ENCODE measurements at regions not wholly inside any gene's neighbourhood (a gene's known extent, or its start where the extent isn't known, plus 50 kb on each side); places are given as distances from the start of the nearest gene placed in this dataset.

GRCh38 chr21:14687268-14687625 lies 141.1 kb upstream of the SAMSN1 start:
- Histone ChIP-seq H3K4me1 (ENCODE audit: control insufficient read depth, extremely low read depth, insufficient read depth, low read length) (no peaks in the 10 kb centered on the region), H3K79me2 (ENCODE audit: control insufficient read depth, insufficient read depth, low read length) (no peaks in the 10 kb centered on the region), H3K4me2 (ENCODE audit: control insufficient read depth, extremely low read depth, insufficient read depth, low read depth, low read length) (no peak overlapping the region), H4K20me1 (ENCODE audit: control insufficient read depth, extremely low read depth, insufficient read depth, low read length) (no peaks in the 10 kb centered on the region), H3K27me3 (ENCODE audit: control insufficient read depth, extremely low read depth, insufficient read depth, low read length) (no peaks in the 10 kb centered on the region), H3K9me3 (ENCODE audit: control insufficient read depth, low read depth, low read length) (no peaks in the 10 kb centered on the region), H3K9me1 (ENCODE audit: control insufficient read depth, extremely low read depth, insufficient read depth, low read length) (no peaks in the 10 kb centered on the region), H3K27ac (ENCODE audit: control insufficient read depth, insufficient read depth, low read length) (no peak overlapping the region), H2AFZ (ENCODE audit: control insufficient read depth, low read length) (no peak overlapping the region), H3K36me3 (ENCODE audit: control insufficient read depth in 2 of 2, extremely low read depth in 1 of 2, insufficient read depth in 2 of 2, low read length in 2 of 2) (no peaks in the 10 kb centered on the region), H3K4me3 (ENCODE audit: control insufficient read depth in 2 of 3, extremely low read depth in 1 of 3, insufficient read depth in 2 of 3, low read depth in 1 of 3, low read length in 3 of 3) (no peak overlapping the region), H3K9ac (ENCODE audit: control insufficient read depth, extremely low read depth, insufficient read depth, low read length) (no peak overlapping the region)
- DNase-seq (ENCODE audit: low read depth, low spot score), result no peak
- TF ChIP-seq EZH2 (IDR thresholded peaks at IDR 0.05; ENCODE audit: low read length) (no peak), CTCF (optimal IDR thresholded peaks at IDR 0.05 in 1 of 3, IDR thresholded peaks at IDR 0.05 in 1 of 3, conservative IDR thresholded peaks at IDR 0.05 in 1 of 3; ENCODE audit: extremely low read depth in 1 of 3, insufficient read depth in 2 of 3, low read length in 3 of 3) (no peak)
- FAIRE-seq, result no peak
- dilution Hi-C loops (cut with MboI; ENCODE audit: extremely low pct_ligation_motif_present, low sequenced_read_pairs), result no loop called here

- Histone ChIP-seq H3K9me3 (ENCODE audit: control insufficient read depth, low read depth, low read length) (no peaks in the 10 kb centered on the region), H3K9me1 (ENCODE audit: control insufficient read depth, extremely low read depth, insufficient read depth, low read length) (no peaks in the 10 kb centered on the region), H3K36me3 (ENCODE audit: control insufficient read depth in 2 of 2, extremely low read depth in 1 of 2, insufficient read depth in 2 of 2, low read length in 2 of 2) (no peaks in the 10 kb centered on the region), H3K4me2 (ENCODE audit: control insufficient read depth, extremely low read depth, insufficient read depth, low read depth, low read length) (no peak overlapping the region), H3K4me1 (ENCODE audit: control insufficient read depth, extremely low read depth, insufficient read depth, low read length) (no peaks in the 10 kb centered on the region), H4K20me1 (ENCODE audit: control insufficient read depth, extremely low read depth, insufficient read depth, low read length) (no peaks in the 10 kb centered on the region), H3K27ac (ENCODE audit: control insufficient read depth, insufficient read depth, low read length) (no peak overlapping the region), H3K27me3 (ENCODE audit: control insufficient read depth, extremely low read depth, insufficient read depth, low read length) (no peaks in the 10 kb centered on the region), H2AFZ (ENCODE audit: control insufficient read depth, low read length) (no peak overlapping the region), H3K9ac (ENCODE audit: control insufficient read depth, extremely low read depth, insufficient read depth, low read length) (no peak overlapping the region), H3K79me2 (ENCODE audit: control insufficient read depth, insufficient read depth, low read length) (no peaks in the 10 kb centered on the region), H3K4me3 (ENCODE audit: control insufficient read depth in 2 of 3, extremely low read depth in 1 of 3, insufficient read depth in 2 of 3, low read depth in 1 of 3, low read length in 3 of 3) (no peak overlapping the region)
- FAIRE-seq, result no peak
- no peak for TF ChIP-seq EZH2 (IDR thresholded peaks at IDR 0.05; ENCODE audit: low read length)
- TF ChIP-seq CTCF (optimal IDR thresholded peaks at IDR 0.05 in 1 of 3, IDR thresholded peaks at IDR 0.05 in 1 of 3, conservative IDR thresholded peaks at IDR 0.05 in 1 of 3; ENCODE audit: extremely low read depth in 1 of 3, insufficient read depth in 2 of 3, low read length in 3 of 3), result no peak
- no peak for DNase-seq (ENCODE audit: low read depth, low spot score)
- dilution Hi-C loops (cut with MboI; ENCODE audit: extremely low pct_ligation_motif_present, low sequenced_read_pairs), result no loop called here
These were observed 140.6 kb upstream of the SAMSN1 start for GRCh38 chr21:14686466-14687267.
